GM11168 (cell line): ENCODE measurements at regions not wholly inside any gene's neighbourhood (a gene's known extent, or its start where the extent isn't known, plus 50 kb on each side); places are given as distances from the start of the nearest gene placed in this dataset.

Experiments
- in situ Hi-C: fragments of 300-500 bp; cut with MboI; formaldehyde crosslinking; loops from one replicate; pipeline ENCODE4 v1.12.0; 2022; ENCODE audit warnings: low sequenced_read_pairs; ENCODE audit not compliant: unreplicated experiment

GRCh38 chr1:234704106-234704887, 94.3 kb upstream of the IRF2BP2 start:
- in situ Hi-C loops = loop anchor here (10.0 kb wide), 1 partner anchor 361 kb away; no protein-coding TSS in a partner anchor

DNA sequence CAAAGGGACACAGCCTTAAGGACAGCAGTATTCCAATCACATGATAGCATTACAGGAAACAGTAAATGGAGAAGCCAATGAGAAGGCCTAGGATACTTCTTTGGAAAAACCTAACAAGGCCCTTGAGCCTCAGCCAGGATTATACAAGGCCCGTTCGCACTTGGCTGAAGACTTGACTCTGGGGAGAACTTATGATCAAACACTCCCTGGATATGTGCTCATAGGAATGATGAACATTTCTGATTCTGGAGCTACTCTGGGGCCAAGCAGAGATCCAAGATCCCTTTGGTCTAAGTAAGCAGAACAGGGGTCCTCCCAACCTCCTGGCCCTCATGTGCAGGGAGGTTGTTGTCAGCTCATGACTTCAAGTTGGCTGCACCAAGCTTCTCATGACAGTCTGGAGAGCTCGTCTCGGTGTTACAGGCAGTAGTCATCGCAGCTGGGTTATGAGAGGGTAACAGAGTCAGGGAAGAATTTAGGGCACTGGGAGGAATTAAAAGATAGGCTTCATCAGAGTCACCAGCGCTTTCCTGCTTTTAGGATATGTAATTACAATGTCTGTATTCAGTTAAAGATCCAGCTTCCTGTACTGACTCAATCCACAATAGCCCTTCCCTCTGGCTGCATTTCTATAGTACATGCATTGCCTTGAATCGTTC, 92.5 kb upstream of the IRF2BP2 start:
- in situ Hi-C loops = loop anchor here (10.0 kb wide), 1 partner anchor 362 kb away; no protein-coding TSS in a partner anchor

- in situ Hi-C loops = loop anchor here (10.0 kb wide), 1 partner anchor 363 kb away; no protein-coding TSS in a partner anchor
Observed at GRCh38 chr1:234701737-234702341, 91.9 kb upstream of the IRF2BP2 start.

DNA sequence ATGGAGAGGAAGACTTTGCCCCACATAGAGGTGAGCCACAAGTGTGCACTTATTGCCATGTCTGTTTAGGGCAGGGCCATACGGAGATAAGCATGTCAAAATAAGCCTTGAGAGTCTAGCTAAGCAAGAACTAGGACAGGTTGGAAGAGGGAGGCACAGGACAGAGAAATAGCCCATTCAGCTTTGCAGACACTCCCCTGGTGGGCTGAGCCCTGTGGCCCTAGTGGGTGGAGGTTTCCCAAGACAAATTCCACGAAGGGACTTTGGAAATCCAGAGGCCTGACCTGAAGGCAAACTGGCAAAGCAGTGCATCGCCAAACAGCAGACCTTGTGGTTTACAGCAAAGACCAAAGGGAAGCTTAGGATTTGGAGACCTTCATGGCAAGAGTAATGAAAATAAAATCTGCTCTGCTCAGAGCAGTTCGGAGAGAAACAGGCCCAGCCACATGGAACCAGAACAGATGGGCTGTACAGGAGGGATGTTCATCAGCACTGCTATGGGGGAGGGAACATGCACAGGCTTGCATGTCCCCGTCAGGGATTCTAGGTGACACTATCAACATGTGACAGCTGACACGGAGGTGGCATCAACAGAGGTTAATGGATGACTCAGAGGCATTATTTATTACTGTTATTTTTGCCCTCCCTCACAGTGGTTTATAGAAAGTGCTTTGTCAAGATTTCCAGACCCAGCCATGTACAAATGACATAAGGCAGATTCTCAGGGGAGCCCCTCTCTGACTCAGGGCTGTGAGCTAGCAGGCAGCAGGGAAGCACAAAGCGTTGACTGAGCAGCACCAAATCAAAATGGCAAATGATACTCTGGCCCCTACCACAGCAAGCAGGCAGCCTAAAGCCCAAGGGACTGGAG, 90.1 kb upstream of the IRF2BP2 start:
- in situ Hi-C loops = loop anchor here (10.0 kb wide), 1 partner anchor 365 kb away; no protein-coding TSS in a partner anchor

DNA sequence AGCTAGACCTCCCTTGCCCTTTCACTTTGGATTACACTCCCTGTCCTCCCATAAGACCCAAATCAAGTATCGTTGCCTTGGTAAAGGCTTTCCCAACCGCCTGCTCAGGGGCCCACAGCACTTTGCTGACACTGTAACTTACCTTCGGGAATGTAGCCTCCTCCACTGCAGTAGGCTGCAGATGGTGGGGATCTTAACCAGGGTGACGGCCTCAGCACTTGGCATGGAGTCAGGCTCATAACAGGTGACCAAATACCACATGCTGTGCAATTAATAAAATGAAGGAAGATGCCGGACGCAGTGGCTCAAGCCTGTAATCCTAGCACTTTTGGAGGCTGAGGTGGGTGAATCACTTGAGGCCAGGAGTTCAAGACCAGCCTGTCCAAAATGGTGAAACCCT, 88.7 kb upstream of the IRF2BP2 start:
- in situ Hi-C loops = no loop called here

GRCh38 chr1:234697741-234698140, 87.8 kb upstream of the IRF2BP2 start:
- in situ Hi-C loops = no loop called here

- in situ Hi-C loops = no loop called here
Observed at GRCh38 chr1:234697015-234697414, 87.0 kb upstream of the IRF2BP2 start.

DNA sequence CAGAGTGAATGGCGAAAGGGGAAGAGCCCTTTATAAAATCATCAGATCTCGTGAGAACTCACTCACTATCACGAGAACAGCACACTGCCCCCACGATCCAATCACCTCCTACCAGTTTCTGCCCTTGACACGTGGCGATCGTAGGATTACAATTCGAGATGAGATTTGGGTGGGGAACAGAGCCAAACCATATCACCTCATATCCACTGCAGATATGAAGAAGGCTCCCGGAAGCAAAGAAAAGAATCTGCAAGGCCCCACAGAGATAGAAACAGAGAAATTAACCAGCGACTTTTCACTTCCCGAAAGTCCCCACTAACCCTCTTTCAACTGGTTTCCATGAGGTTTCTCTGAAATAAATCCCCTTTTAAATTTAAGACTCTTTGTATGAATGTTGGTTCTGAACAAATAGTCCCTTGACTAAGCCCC, 86.2 kb upstream of the IRF2BP2 start:
- in situ Hi-C loops = no loop called here

GRCh38 chr1:234694661-234695060, 84.7 kb upstream of the IRF2BP2 start:
- in situ Hi-C loops = no loop called here

GRCh38 chr1:234692966-234693580, 83.1 kb upstream of the IRF2BP2 start:
- in situ Hi-C loops = no loop called here

- in situ Hi-C loops = no loop called here
Observed at GRCh38 chr1:234691567-234691966, 81.6 kb upstream of the IRF2BP2 start.

GRCh38 chr1:234690872-234691271, 80.9 kb upstream of the IRF2BP2 start:
- in situ Hi-C loops = no loop called here

DNA sequence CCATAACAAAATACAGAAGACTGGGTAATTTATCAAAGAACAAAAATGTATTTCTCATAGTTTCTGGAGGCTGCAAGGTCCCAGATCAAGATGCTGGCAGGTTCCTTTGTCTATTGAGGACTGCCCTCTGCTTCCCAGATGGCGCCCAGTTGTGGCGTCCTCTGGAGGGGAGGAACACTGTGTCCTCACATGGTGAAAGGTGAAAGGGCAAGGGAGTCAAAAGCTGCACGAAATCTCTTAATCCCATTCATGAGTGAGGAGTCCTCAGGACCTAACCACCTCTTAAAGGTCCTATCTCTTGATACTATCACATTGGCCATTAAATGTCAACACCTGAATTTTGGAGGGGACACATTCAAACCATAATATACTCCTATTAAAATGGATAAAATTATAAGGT, 79.3 kb upstream of the IRF2BP2 start:
- in situ Hi-C loops = no loop called here

GRCh38 chr1:234687011-234687410, 77.0 kb upstream of the IRF2BP2 start:
- in situ Hi-C loops = no loop called here

GRCh38 chr1:234686035-234686434, 76.1 kb upstream of the IRF2BP2 start:
- in situ Hi-C loops = no loop called here

GRCh38 chr1:234684856-234685255, 74.9 kb upstream of the IRF2BP2 start:
- in situ Hi-C loops = no loop called here

- in situ Hi-C loops = no loop called here
Observed at GRCh38 chr1:234683861-234684632, 74.1 kb upstream of the IRF2BP2 start.

- in situ Hi-C loops = no loop called here
Observed at GRCh38 chr1:234683127-234683860, 73.3 kb upstream of the IRF2BP2 start.
